GM19328 (cell line): ENCODE measurements at regions not wholly inside any gene's neighbourhood (a gene's known extent, or its start where the extent isn't known, plus 50 kb on each side); places are given as distances from the start of the nearest gene placed in this dataset.

Source experiments
- ATAC-seq: cut with Tn5 transposase; IDR thresholded peaks from one replicate; pipeline ENCODE4 v1.9.1; 2021; ENCODE audit warnings: mild to moderate bottlenecking, moderate library complexity; ENCODE audit not compliant: unreplicated experiment

DNA sequence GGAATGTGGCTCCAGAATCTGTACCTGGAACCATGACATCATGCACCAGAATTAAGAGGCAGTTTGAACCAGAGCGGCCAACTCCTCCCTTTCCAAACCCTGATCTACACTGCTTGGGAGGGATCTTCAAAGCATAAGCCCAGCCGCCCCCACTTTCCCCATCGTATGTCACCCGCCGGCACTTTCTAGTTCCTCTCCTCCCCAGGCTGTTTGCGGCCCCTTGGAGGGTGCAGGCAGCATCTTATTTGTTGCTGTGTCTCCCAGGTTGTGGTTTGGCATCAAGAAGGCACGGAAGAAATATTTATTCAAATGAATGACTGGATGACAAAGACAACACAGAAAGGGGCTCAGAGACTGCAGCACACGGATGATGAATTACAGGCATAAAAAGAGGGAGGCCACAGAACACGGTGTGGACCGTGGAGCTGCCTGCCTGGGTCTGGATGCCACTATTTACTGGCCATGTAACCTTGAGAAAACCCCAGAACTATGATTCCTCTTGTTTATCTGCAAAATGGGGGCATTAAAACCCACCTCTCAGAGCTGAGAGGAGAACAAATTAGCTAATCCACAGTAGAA, 305.8 kb downstream of the EIPR1 start:
- ATAC-seq = no peak

DNA sequence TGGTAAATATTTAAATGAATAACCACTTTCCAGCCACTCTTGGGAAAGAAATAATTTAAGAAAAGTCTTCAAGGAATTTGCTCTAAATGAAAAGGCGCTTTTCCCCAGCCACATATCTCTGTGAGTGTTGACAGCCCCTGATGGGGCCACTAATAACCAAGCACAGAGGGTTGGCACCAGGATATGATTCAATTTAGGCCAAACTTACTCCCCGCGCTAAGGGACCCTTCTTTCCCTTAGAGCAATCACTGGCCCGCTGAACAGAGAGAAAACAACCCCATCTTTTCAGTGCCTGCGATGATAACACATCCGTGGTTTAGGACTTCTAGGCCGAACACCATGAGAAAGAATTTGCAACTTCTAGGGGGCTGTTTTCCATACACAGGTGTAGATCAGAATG, 310.8 kb downstream of the EIPR1 start:
- no peak for ATAC-seq

GRCh38 chr2:3065928-3066327, 311.7 kb downstream of the EIPR1 start:
- ATAC-seq = no peak

GRCh38 chr2:3062476-3063260, 314.9 kb downstream of the EIPR1 start:
- no peak for ATAC-seq

GRCh38 chr2:3060049-3060448, 317.6 kb downstream of the EIPR1 start:
- ATAC-seq = no peak

- no peak for ATAC-seq
These were observed 318.3 kb downstream of the EIPR1 start for GRCh38 chr2:3059141-3059925.

DNA sequence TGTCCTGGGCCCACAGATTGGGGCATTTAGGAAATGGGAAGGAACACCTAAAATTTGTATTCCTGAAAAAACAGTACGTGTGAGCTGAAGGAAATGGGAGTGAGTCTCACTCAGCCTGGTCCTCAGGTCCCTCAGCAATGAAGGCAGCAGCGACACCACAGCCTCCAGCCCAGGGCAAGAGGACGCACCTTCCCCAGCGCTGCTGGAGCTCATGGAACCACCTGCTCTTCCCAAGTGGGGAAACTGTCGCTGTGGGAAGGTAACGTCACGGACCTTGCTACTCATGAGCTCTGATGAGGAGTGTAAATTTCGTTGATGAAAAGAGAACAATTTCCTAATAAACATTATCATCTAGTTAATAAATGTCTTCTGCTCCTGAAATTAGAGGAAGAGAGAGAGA, 323.6 kb downstream of the EIPR1 start:
- ATAC-seq = no peak

DNA sequence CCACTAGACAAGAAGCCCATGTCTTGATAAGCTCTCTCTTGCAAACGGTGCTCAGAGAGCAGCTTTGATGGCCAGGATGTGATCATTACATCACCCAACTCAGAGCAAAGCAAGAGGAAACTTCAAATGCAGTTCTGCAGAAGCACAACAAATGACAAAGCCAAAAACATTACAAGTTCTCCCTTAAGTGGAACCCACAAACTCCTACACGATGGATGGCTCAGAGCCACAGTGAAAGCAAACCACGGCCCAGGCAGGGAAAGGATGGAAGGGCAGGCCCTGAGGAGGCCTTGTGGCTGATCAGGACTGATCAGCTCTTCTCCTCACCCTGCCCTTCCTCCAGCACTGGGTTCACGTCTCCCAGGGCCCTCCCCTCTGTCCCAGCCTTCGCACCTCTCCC, 326.4 kb downstream of the EIPR1 start:
- no peak for ATAC-seq

DNA sequence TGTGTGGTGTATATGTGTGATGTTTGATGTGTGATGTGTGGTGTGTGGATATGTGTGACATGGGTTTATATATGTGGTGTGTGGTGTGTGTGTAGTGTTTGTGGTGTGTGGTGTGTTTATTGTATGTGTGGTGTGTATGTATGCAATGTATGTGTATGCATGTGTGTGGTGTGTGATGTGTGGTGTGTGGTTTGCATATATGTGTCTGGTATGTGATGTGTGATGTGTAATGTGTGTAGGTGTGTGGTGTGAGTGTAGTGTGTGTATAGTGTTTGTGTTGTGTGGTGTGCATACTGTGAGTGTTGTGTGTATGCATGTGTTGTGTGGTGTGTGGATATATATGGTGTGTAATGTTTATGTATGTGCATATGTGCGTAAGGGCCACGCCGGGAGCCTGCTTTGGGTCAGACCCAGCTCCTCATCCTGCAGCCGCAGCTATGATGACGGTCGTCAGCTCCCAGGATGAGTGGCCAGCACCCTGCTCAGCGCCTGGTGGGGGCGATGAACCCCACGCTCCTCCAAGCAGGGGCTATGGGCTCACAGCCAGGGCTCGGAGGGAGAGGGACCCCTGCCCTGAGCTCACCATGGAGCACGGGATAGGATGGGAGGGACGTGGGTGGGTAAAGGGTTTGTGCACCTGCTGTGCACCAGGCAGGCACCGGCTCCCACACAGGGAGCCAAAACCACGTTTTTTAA, 331.3 kb downstream of the EIPR1 start:
- no peak for ATAC-seq

- no peak for ATAC-seq
These were observed 332.2 kb downstream of the EIPR1 start for GRCh38 chr2:3045318-3045921.

DNA sequence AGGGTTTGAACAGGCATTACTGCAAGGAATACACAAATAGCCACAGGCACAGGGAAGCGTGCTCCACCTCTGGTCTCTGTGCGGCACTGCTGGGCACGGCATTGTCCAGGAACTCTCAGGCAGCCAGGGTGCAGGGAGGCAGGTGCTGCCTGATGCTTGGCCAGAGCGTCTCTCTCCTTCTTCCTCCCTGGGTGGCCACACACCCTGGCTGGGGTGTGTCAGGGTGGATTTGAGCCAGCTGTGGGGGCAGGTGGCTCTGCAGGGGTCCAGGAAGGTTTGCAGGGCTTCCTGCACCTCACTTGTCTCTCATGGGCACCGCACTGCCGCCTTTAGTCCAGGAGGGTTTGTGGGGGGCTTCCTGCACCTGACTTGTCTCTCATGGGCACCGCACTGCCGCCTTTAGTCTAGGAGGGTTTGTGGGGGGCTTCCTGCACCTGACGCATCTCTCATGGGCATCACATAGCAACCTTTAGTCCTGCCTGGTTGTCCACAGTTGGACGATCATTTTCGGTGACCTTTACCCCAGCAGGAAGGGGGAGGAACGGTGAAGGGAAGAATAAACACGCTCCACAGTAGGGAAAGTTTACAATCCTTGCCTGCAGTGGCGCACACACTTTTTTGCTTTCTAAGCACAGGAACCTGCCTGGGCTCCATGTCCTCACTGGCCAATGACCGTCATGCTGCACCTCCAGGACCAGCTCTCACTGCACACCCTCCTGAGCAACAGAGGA, 332.9 kb downstream of the EIPR1 start:
- no peak for ATAC-seq

- no peak for ATAC-seq
These were observed 333.9 kb downstream of the EIPR1 start for GRCh38 chr2:3043726-3044125.

GRCh38 chr2:3042601-3043585, 334.7 kb downstream of the EIPR1 start:
- no peak for ATAC-seq

DNA sequence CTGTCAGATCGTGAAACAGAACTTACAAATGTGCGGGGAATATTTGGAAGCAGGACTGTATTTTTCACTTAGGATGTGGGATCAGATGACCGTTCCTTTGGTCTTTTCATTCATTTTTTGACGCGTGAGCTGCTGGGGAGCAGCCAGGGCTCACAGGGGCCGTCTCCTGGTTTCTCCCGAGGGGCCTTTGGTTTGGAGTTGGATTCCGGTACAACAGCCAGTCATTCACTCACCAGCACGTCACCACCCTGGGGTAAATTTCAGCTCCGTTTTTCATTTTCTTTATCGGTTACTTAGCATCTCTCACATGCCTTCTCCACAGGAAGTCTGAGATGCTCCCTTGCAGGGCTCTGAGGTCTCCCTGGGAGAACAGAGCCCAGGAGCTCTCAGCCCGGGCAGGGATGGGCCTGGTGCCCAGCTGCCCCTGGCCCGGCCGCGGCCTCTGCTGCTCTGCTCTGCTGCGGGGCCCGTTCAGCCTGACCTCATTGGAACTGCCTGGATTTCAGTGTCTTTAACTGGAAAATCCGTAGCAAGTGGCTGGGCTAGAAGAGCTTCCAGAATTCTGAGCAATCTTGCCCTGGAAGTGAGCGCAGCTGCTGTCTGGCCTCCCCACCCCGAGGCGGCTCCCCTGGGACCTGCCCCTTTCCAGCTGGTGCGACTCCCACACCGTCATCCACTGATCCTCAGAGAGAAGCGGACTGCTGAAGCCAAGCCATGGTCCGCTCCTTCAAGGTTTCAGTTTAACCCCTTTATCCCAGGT, 335.6 kb downstream of the EIPR1 start:
- ATAC-seq = no peak

GRCh38 chr2:3041246-3041645, 336.4 kb downstream of the EIPR1 start:
- ATAC-seq = no peak

- no peak for ATAC-seq
These were observed 337.0 kb downstream of the EIPR1 start for GRCh38 chr2:3040496-3041140.

- ATAC-seq = no peak
These were observed 337.6 kb downstream of the EIPR1 start for GRCh38 chr2:3040066-3040428.
